Activated CD4-positive, alpha-beta T cell treated with anti-CD3 and anti-CD28 coated beads, Interleukin-2, amount 50 U/mL, for 4 hours (primary cell): ENCODE measurements at regions not wholly inside any gene's neighbourhood (a gene's known extent, or its start where the extent isn't known, plus 50 kb on each side); places are given as distances from the start of the nearest gene placed in this dataset.

Experiments
- DNase-seq, 2 experiments: peaks; one replicate each; pipeline ENCODE4 v3.0.0-alpha.2; 2020

GRCh38 chr11:27213232-27213660, 149.8 kb downstream of the CCDC34 start:
- no peak for DNase-seq

- no peak for DNase-seq
Observed at GRCh38 chr11:27212248-27212780, 150.7 kb downstream of the CCDC34 start.

DNA sequence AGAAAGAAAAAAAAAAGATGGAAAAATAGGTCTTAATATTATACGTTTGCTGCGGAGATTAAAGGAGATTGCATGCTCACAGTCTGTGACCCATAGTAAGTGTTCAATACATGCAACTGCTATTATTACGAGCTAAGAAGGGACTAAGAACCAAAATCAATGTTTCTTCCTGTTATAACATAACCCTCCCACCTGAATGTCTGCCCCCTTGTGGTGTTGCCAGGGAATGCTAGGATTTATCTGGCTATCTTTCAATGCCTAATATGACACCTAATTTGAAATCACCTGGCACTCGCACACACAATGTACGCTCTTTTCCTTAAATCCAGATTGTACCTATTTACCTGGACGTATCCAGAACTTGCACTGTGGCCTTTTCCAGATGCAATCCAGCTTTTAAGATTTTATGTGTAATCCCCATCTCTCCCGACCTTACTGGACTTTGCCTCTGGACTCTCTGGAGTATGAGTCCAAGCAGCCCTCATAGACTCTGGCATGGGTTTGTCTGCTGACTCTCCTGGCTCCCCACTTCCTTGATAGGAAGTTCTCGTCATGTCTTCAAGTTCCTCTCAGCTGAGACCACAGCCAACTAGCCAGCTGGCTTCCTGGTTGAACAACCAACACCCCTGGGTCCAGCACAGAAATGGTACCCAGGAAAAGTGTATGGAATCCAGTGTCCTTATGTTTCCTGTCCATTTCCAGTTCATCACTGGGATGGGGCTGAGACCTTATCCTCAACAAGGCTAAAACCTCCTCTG, 151.5 kb downstream of the CCDC34 start:
- DNase-seq, result no peak

DNA sequence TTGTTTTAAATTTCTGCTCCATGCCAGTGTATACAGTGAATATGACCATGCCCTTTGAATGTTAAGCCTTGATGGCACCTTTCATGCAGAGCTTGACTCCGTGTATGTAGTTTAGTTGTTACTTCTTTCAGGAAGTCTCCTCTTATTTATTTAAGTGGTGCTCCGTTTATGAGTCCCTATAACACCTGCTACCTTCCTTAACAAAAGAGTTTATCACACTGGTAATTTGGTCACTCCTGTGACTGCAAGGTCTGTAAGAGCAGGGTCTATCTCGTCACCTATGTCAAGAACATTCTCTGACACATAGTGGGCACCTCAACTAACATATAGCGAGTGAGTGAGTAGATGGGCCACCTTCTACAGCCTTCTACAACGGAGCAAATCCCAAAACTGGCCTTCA, 152.5 kb downstream of the CCDC34 start:
- DNase-seq, result no peak

DNA sequence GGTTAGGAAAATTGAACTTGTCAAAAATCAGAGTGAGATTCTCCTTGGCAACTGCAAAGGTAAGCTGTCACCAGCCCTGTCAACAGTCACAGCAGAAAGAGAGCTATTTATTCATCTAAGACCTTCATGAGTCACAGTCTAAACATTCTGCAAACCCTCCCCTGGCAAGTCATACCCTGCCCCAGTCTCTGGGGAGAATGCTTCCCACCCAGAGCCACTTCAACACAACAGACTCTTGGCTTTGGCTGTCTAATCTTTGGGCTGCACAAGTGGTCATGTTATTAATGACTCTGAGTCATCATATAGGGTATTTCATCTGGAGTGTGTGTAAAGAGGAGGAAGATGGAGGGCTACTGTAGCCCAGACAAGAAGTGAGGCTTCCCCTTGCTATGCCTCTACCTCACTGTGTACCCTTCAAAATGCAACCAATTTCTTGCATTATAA, 153.4 kb downstream of the CCDC34 start:
- no peak for DNase-seq

GRCh38 chr11:27208846-27209245, 154.2 kb downstream of the CCDC34 start:
- no peak for DNase-seq

- DNase-seq, result no peak
Observed at GRCh38 chr11:27207025-27207650, 155.9 kb downstream of the CCDC34 start.

- DNase-seq, result no peak
Observed at GRCh38 chr11:27205779-27206570, 157.0 kb downstream of the CCDC34 start.

GRCh38 chr11:27205250-27205649, 157.8 kb downstream of the CCDC34 start:
- DNase-seq, result no peak

GRCh38 chr11:27204529-27204928, 158.5 kb downstream of the CCDC34 start:
- DNase-seq, result no peak

GRCh38 chr11:27203077-27203647, 159.9 kb downstream of the CCDC34 start:
- DNase-seq, result no peak

DNA sequence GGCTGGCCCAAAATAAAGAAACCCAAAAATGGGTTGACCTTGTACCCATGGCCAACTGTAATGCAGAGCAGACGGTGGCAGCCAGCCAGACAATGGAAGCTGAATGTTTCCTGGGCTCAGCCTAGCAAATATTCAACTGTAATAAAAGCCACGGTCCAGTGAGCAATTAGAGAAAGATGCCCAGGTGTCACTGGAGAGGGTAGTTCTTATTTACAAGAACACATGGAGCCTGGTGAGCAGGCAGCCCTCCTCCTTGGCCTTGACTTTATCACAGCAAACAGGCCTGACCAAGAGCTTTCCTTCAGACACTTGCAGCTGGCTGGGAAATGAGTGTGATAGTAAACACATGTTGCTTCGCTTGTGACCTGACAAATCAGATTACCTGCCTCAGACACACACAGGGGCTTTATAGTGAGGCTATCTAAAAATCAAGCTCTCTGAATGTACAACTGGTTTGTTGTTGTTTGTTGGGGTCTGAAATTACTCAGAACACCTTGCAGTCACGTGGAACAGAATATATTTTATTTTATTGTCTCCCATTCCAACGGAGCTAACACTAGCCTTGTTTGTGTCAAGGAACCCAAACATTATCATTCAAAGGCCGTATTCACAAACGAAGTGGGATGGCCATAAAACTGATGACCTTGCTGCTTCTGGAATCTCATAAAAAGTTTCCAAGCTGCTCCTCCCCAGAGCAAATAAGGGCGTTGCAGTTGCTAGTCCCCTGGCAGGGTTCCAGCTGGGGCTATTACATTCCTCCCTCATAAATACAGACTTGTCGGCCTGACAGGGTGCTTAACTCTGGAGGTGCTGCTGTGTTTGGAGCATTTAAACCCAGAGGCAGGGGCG, 161.1 kb downstream of the BBOX1 start:
- DNase-seq, result no peak

- no peak for DNase-seq
Observed at GRCh38 chr11:27200779-27201453, 160.3 kb downstream of the BBOX1 start.

DNA sequence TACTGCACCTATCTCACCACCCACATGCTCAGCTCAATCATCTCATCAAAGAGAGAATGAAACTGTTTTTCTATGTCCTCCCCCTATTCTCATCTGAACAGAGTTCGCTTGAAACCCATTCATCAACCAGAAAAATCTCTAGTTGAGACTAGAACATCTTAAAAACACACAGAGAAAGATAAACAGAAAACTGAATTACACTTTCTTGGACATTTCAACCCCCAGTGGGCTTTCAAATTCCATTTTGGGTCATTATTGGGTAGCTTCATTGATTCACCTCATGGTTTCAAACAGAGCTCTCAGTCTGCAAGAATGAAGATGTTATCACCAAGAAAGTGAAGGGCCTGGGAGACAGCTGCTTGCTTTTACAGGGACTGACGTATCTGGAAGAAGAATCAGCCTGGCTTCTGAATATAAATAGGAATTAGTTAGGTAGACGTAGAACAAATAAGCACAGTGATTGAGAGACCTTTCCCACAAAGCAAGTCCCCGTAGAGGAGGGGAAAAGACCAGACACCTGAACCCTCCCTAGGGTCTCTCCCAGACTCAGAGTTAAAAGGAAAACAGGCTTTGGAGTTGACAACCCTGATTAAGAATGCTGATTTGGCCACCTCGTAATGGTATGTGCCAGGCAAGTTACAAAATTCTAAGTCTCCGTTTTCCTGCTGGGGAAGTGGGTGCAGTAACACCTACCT, 155.7 kb downstream of the BBOX1 start:
- no peak for DNase-seq

DNA sequence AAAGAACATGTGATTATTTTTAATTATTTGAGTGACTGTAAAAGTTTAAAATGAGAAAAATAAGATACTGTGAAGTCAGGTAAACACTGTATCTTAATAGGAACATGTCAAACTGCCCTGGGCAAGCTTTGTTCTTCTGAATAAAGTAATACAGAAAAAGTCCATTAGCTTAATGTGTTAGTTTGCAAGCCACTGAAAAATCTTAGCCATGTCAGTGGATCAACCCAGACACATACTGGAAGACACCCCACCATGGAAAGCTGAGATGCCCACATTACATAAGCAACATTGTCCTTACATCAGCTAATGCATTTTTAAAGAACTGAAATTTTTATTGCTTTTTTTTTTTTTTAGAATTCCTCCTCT, 155.2 kb downstream of the BBOX1 start:
- DNase-seq, result no peak

DNA sequence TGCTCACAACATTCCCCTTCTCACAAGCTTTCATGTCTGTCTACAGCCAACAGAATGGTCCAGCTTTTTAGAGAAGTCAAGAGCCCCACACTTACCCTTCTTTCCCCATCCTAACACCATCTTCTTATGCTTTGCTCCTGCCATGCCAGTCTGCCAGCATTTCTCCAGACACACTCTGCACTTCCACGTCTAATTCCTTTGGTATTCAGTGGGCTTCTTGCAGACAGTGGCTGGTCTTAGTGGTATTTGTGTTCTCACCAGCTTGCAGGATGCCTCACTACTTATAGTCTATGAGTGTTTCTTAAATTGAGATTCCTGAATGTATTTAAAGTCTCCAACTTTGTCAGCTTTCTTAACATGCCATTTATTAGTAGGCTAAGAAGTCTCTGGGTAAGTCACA, 154.4 kb downstream of the BBOX1 start:
- no peak for DNase-seq

- DNase-seq, result no peak
Observed at GRCh38 chr11:27193434-27194225, 153.0 kb downstream of the BBOX1 start.

GRCh38 chr11:27192184-27192583, 151.6 kb downstream of the BBOX1 start:
- DNase-seq, result no peak

DNA sequence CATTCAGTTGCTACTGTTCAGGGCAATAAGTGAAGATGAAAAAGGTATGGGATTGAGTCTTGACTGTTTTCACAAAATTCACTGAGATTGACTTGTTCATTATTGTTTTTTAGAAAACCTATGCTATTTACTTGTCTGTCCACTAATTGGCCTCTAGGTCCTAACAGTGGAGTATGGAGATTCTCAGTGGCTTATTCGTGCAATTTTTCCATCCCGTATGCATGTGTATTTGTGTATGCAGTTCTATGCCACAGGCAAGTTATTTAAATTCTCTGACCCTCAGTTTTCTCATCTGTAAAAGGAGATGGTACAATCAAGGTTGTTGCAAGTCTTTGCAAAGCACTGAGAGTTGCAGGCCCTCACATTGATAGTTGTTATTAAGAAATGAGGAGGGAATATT, 151.0 kb downstream of the BBOX1 start:
- DNase-seq, result no peak

DNA sequence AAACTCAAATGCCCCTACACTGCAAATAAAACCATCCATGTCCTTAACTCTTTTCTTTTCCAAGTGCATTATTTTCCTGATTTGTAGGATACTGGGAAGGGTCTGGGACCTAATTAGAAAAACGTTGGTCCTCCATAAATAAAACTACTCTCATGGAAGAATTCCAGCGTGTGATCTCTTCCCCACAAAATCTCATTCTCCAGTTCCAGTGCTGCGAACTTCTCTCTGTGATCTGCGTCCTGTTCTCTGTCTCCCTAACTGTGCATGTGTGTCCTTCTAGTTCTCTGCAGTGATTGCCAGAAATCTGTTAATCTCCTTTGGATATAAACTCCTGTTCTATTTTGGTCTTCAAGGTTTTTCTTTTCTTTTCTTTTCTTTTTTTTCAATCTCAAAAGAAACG, 148.1 kb downstream of the BBOX1 start:
- DNase-seq, result no peak
